Fibroblast of pulmonary artery (primary cell): ENCODE measurements at regions not wholly inside any gene's neighbourhood (a gene's known extent, or its start where the extent isn't known, plus 50 kb on each side); places are given as distances from the start of the nearest gene placed in this dataset.
"Not testable (repeated sequence)": the region's sequence is repeated elsewhere in the genome, so short reads cannot be mapped to it uniquely, and the experiment has no call there.

ENCODE experiments used
- DNase-seq: peaks from one replicate; pipeline ENCODE4 v3.0.0-alpha.2; 2010; ENCODE audit warnings: low read depth
- H3K4me3 ChIP-seq: replicated peaks from 2 replicates; pipeline ENCODE4 v1.5.1; 2011; ENCODE audit warnings: low read depth, mild to moderate bottlenecking, control low read depth, low read length, moderate library complexity
- CTCF ChIP-seq: IDR thresholded peaks from 2 replicates; pipeline ENCODE4 v1.5.1; 2011; ENCODE audit warnings: mild to moderate bottlenecking, control low read depth, low read length, inconsistent platforms; ENCODE audit errors: missing control alignments

- TF ChIP-seq CTCF: no peak
- DNase-seq: no peak
- H3K4me3 ChIP-seq: no peak overlapping the region
These were observed 212.8 kb downstream of the GPAT3 start for GRCh38 chr4:83748711-83749110.

- no peak for DNase-seq
- H3K4me3 ChIP-seq: no peak overlapping the region
- TF ChIP-seq CTCF: no peak
These were observed 203.0 kb downstream of the GPAT3 start for GRCh38 chr4:83738895-83739294.

- DNase-seq: no peak
- no peak for TF ChIP-seq CTCF
- no peak overlapping the region for H3K4me3 ChIP-seq
These were observed 198.7 kb downstream of the GPAT3 start for GRCh38 chr4:83734576-83734975.

- TF ChIP-seq CTCF: no peak
- DNase-seq: no peak
- no peak overlapping the region for H3K4me3 ChIP-seq
These were observed 196.3 kb downstream of the GPAT3 start for GRCh38 chr4:83732114-83732635.

- no peak for DNase-seq
- H3K4me3 ChIP-seq: no peak overlapping the region
- TF ChIP-seq CTCF: no peak
These were observed 195.7 kb downstream of the GPAT3 start for GRCh38 chr4:83731609-83732008.

GRCh38 chr4:83730958-83731357 lies 195.1 kb downstream of the GPAT3 start:
- not testable (repeated sequence) for DNase-seq, H3K4me3 ChIP-seq

GRCh38 chr4:83728191-83728590 lies 192.3 kb downstream of the GPAT3 start:
- no peak overlapping the region for H3K4me3 ChIP-seq
- DNase-seq: no peak
- no peak for TF ChIP-seq CTCF
